ENCODE measurements at regions not wholly inside any gene's neighbourhood (a gene's known extent, or its start where the extent isn't known, plus 50 kb on each side); places are given as distances from the start of the nearest gene placed in this dataset.

GRCh38 chr7:131747658-131748232 lies 191.3 kb upstream of the PODXL start:
- TF ChIP-seq, protein P1, sequence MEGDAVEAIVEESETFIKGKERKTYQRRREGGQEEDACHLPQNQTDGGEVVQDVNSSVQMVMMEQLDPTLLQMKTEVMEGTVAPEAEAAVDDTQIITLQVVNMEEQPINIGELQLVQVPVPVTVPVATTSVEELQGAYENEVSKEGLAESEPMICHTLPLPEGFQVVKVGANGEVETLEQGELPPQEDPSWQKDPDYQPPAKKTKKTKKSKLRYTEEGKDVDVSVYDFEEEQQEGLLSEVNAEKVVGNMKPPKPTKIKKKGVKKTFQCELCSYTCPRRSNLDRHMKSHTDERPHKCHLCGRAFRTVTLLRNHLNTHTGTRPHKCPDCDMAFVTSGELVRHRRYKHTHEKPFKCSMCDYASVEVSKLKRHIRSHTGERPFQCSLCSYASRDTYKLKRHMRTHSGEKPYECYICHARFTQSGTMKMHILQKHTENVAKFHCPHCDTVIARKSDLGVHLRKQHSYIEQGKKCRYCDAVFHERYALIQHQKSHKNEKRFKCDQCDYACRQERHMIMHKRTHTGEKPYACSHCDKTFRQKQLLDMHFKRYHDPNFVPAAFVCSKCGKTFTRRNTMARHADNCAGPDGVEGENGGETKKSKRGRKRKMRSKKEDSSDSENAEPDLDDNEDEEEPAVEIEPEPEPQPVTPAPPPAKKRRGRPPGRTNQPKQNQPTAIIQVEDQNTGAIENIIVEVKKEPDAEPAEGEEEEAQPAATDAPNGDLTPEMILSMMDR (IDR thresholded peaks at IDR 0.05; ENCODE audit: low read depth, low read length, poor library complexity, severe bottlenecking): no peak
- TF ChIP-seq EZH2phosphoT487 (IDR thresholded peaks at IDR 0.05; ENCODE audit: borderline replicate concordance, low read length): no peak
